GM12878 (cell line): ENCODE measurements at regions not wholly inside any gene's neighbourhood (a gene's known extent, or its start where the extent isn't known, plus 50 kb on each side); places are given as distances from the start of the nearest gene placed in this dataset.

Experiments used
- ATAC-seq: fragments of 200-7000 bp; cut with Tn5 transposase; 3 replicates; pipeline ENCODE4 v1.9.1; 2020; ENCODE audit warnings: mild to moderate bottlenecking, moderate library complexity
- BruUV-seq: library from RNA; stranded (reverse); fragments of 400-500 nt; replicated peaks from 2 replicates; lab custom pipeline; 2021; lab: Mats Ljungman, UMichigan
- CTCF ChIA-PET: fragments of 300-600 bp; sonication (Branson Sonifier 250); formaldehyde crosslinking; extraction: SDS; loops from one replicate; lab custom pipeline; 2021; ENCODE audit warnings: inconsistent platforms; lab: Yijun Ruan, JAX
- POLR2A ChIA-PET: fragments of 350-600 bp; formaldehyde crosslinking; extraction: SDS; loops from one replicate; lab custom pipeline; 2021; ENCODE audit warnings: inconsistent platforms; lab: Charles Lee
- RAD21 ChIA-PET: fragments of 300-600 bp; sonication (Branson Sonifier 250); formaldehyde crosslinking; loops from one replicate; lab custom pipeline; 2023; ENCODE audit warnings: antibody characterized with exemption; ENCODE audit not compliant: unreplicated experiment; lab: Charles Lee
- SMC1A ChIA-PET: fragments of 300-600 bp; sonication (Branson Sonifier 250); formaldehyde crosslinking; loops from one replicate; lab custom pipeline; 2023; ENCODE audit not compliant: unreplicated experiment, uncharacterized antibody; lab: Charles Lee
- DNase-seq: peaks from one replicate; pipeline ENCODE4 v3.0.0-alpha.2; 2011; ENCODE audit warnings: low read depth, low spot score
- FAIRE-seq: peaks from 3 replicates; lab custom pipeline; 2011; peaks lifted over from hg19 to GRCh38; lab: Jason Lieb, UNC
- H2AFZ ChIP-seq: 2 replicates; pipeline ENCODE4 v1.6.0; 2011; ENCODE audit warnings: low read depth, low read length, control low read depth; ENCODE audit not compliant: control insufficient read depth
- H3K27ac ChIP-seq: 2 replicates; pipeline ENCODE4 v1.5.1; 2011; ENCODE audit warnings: control low read depth; ENCODE audit not compliant: control insufficient read depth, insufficient read depth
- H3K27me3 ChIP-seq, 2 experiments: replicated peaks in 1 of 2; 2 replicates each; pipeline versions ENCODE4 v1.6.0 to v1.6.1; 2011; ENCODE audit warnings: low read length in 1 of 2; ENCODE audit not compliant: control insufficient read depth in 2 of 2, insufficient read depth in 2 of 2
- H3K36me3 ChIP-seq, 2 experiments: 2 replicates each; pipeline ENCODE4 v1.5.1; 2011; ENCODE audit warnings: low read length in 1 of 2; ENCODE audit not compliant: control insufficient read depth in 2 of 2, insufficient read depth in 2 of 2
- H3K4me1 ChIP-seq: 2 replicates; pipeline ENCODE4 v1.6.1; 2011; ENCODE audit warnings: mild to moderate bottlenecking, low read length, moderate library complexity, mixed read lengths; ENCODE audit not compliant: control insufficient read depth, insufficient read depth
- H3K4me2 ChIP-seq: 2 replicates; pipeline ENCODE4 v1.6.0; 2011; ENCODE audit warnings: control low read depth; ENCODE audit not compliant: control insufficient read depth, insufficient read depth
- H3K4me3 ChIP-seq: fragments of 200-600 bp; sonication (generic); 2 replicates; pipeline ENCODE4 v1.5.1; 2016
- H3K79me2 ChIP-seq: 2 replicates; pipeline ENCODE4 v1.6.0; 2011; ENCODE audit warnings: low read length; ENCODE audit not compliant: control insufficient read depth, insufficient read depth
- H3K9ac ChIP-seq: 2 replicates; pipeline ENCODE4 v1.8.0; 2011; ENCODE audit warnings: low read length, control low read depth, mixed read lengths; ENCODE audit not compliant: control insufficient read depth, insufficient read depth
- H3K9me3 ChIP-seq: replicated peaks from 3 replicates; pipeline ENCODE4 v1.5.1; 2011; ENCODE audit warnings: mild to moderate bottlenecking, low read length; ENCODE audit not compliant: control insufficient read depth, insufficient read depth
- H4K20me1 ChIP-seq: 2 replicates; pipeline ENCODE4 v1.6.0; 2011; ENCODE audit not compliant: control insufficient read depth, insufficient read depth
- BACH1 ChIP-seq: fragments of 450-650 bp; IDR thresholded peaks from 2 replicates; pipeline ENCODE4 v1.6.1; 2017; ENCODE audit warnings: mild to moderate bottlenecking, borderline replicate concordance
- EZH2 ChIP-seq: IDR thresholded peaks from 2 replicates; pipeline ENCODE4 v1.6.1; 2012; ENCODE audit warnings: low read depth, mild to moderate bottlenecking, control low read depth, inconsistent platforms, low read length, borderline replicate concordance; ENCODE audit not compliant: control insufficient read depth
- FOXM1 ChIP-seq: IDR thresholded peaks from 2 replicates; pipeline ENCODE4 v1.6.1; 2012; ENCODE audit warnings: low read depth, mild to moderate bottlenecking, inconsistent platforms, low read length, moderate library complexity
- HCFC1 ChIP-seq: fragments of 150-350 bp; IDR thresholded peaks from 2 replicates; pipeline ENCODE4 v1.6.1; 2014; ENCODE audit warnings: low read length
- IKZF1 ChIP-seq: fragments of 450-650 bp; conservative IDR thresholded peaks from 2 replicates; pipeline ENCODE4 v1.6.1; 2017; ENCODE audit warnings: antibody characterized with exemption, mild to moderate bottlenecking
- KDM1A ChIP-seq: fragments of 200-600 bp; sonication (generic); IDR thresholded peaks from 2 replicates; pipeline ENCODE4 v1.6.1; 2016; ENCODE audit warnings: borderline replicate concordance
- NFIC ChIP-seq: IDR thresholded peaks from 2 replicates; pipeline ENCODE4 v1.6.1; 2012; ENCODE audit warnings: low read depth, mild to moderate bottlenecking, inconsistent platforms, low read length, moderate library complexity
- PAX8 ChIP-seq: fragments of 450-650 bp; IDR thresholded peaks from 2 replicates; pipeline ENCODE4 v1.6.1; 2017; ENCODE audit warnings: mild to moderate bottlenecking, moderate library complexity
- SIX5 ChIP-seq: IDR thresholded peaks from 2 replicates; pipeline ENCODE4 v1.6.1; 2011; ENCODE audit warnings: mild to moderate bottlenecking, low read depth, low read length, moderate library complexity; ENCODE audit not compliant: severe bottlenecking
- SMC3 ChIP-seq: IDR thresholded peaks from 2 replicates; pipeline ENCODE4 v1.6.1; 2011; ENCODE audit warnings: low read length, improper control_type of control experiment, borderline replicate concordance
- SREBF2 ChIP-seq: IDR thresholded peaks from 2 replicates; pipeline ENCODE4 v1.6.1; 2012; ENCODE audit warnings: mild to moderate bottlenecking, low read length
- TAF1 ChIP-seq: IDR thresholded peaks from 2 replicates; pipeline ENCODE4 v1.6.1; 2011; ENCODE audit warnings: mild to moderate bottlenecking, low read depth, low read length, borderline replicate concordance
- TCF12 ChIP-seq: IDR thresholded peaks from 2 replicates; pipeline ENCODE4 v1.6.1; 2011; ENCODE audit warnings: low read depth, mild to moderate bottlenecking, low read length
- WGBS: methylation state at CpG from one replicate; pipeline ENCODE4 v1.1.6; 2016; ENCODE audit warnings: low lambda C conversion rate; ENCODE audit not compliant: insufficient replicate concordance, insufficient coverage; ENCODE audit errors: missing lambda C conversion rate; 5-methylcytosine and 5-hydroxymethylcytosine counted together
- in situ Hi-C: fragments of 300-500 bp; cut with MboI; formaldehyde crosslinking; loops from 9 replicates; pipeline ENCODE4 v1.14.3; 2018; ENCODE audit warnings: mixed read lengths
- intact Hi-C: fragments of 100-400 bp; cut with micrococcal nuclease; formaldehyde crosslinking; loops from one replicate; pipeline ENCODE4 v1.14.2; 2022; ENCODE audit not compliant: unreplicated experiment
- TF ChIP-seq, protein P1 (sequence below): IDR thresholded peaks from 2 replicates; pipeline ENCODE4 v1.6.1; 2012; ENCODE audit warnings: low read depth, low read length, improper control_type of control experiment
- TF ChIP-seq, protein P2 (sequence below): fragments of 450-650 bp; IDR thresholded peaks from 2 replicates; pipeline ENCODE4 v1.6.1; 2017; ENCODE audit warnings: borderline replicate concordance
- TF ChIP-seq, protein P3 (sequence below): fragments of 450-650 bp; IDR thresholded peaks from 2 replicates; pipeline ENCODE4 v1.6.1; 2017; ENCODE audit warnings: mild to moderate bottlenecking
- TF ChIP-seq, protein P4 (sequence below): IDR thresholded peaks from 2 replicates; pipeline ENCODE4 v1.6.1; 2011; ENCODE audit warnings: borderline replicate concordance, low read depth, mild to moderate bottlenecking, moderate library complexity, mixed read lengths, low read length; ENCODE audit not compliant: insufficient read depth; ENCODE audit errors: extremely low read length

DNA sequence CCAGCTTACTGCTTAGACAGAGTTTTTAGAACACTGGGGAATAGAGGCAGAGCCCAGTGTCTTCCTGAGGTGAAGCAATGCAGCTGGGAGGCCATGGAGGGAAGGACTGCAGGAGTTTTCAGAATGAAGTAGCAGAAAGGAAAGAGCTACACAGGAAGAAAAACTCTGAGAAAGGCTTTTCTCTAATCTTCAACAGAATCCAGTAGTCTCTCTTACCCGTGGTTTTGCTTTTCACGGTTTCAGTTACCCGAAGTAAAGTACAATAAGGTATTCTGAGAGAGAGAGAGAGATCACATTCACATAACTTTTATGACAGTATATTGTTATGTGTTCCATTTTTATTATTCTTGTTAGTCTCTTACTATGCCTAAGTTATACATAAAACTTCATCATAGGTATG lies 761.6 kb downstream of the BCL11B start:
- no peaks in the 10 kb centered on the region for H3K36me3 ChIP-seq
- TF ChIP-seq, protein P1, sequence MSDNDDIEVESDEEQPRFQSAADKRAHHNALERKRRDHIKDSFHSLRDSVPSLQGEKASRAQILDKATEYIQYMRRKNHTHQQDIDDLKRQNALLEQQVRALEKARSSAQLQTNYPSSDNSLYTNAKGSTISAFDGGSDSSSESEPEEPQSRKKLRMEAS: no peak
- TF ChIP-seq TAF1 (no peak), FOXM1 (no peak), KDM1A (no peak), SMC3 (no peak), HCFC1 (no peak), NFIC (no peak), PAX8 (no peak), IKZF1 (no peak), SREBF2 (no peak), EZH2 (no peak), BACH1 (no peak), TCF12 (no peak), SIX5 (no peak)
- TF ChIP-seq, protein P2, sequence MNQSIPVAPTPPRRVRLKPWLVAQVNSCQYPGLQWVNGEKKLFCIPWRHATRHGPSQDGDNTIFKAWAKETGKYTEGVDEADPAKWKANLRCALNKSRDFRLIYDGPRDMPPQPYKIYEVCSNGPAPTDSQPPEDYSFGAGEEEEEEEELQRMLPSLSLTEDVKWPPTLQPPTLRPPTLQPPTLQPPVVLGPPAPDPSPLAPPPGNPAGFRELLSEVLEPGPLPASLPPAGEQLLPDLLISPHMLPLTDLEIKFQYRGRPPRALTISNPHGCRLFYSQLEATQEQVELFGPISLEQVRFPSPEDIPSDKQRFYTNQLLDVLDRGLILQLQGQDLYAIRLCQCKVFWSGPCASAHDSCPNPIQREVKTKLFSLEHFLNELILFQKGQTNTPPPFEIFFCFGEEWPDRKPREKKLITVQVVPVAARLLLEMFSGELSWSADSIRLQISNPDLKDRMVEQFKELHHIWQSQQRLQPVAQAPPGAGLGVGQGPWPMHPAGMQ: no peak
- TF ChIP-seq, protein P3, sequence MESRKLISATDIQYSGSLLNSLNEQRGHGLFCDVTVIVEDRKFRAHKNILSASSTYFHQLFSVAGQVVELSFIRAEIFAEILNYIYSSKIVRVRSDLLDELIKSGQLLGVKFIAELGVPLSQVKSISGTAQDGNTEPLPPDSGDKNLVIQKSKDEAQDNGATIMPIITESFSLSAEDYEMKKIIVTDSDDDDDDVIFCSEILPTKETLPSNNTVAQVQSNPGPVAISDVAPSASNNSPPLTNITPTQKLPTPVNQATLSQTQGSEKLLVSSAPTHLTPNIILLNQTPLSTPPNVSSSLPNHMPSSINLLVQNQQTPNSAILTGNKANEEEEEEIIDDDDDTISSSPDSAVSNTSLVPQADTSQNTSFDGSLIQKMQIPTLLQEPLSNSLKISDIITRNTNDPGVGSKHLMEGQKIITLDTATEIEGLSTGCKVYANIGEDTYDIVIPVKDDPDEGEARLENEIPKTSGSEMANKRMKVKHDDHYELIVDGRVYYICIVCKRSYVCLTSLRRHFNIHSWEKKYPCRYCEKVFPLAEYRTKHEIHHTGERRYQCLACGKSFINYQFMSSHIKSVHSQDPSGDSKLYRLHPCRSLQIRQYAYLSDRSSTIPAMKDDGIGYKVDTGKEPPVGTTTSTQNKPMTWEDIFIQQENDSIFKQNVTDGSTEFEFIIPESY: no peak
- TF ChIP-seq, protein P4, sequence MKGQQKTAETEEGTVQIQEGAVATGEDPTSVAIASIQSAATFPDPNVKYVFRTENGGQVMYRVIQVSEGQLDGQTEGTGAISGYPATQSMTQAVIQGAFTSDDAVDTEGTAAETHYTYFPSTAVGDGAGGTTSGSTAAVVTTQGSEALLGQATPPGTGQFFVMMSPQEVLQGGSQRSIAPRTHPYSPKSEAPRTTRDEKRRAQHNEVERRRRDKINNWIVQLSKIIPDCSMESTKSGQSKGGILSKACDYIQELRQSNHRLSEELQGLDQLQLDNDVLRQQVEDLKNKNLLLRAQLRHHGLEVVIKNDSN: no peak
- TF ChIP-seq, all 136 proteins: peak for 0
- SMC1A ChIA-PET: interaction anchor here (0.8 to 1.6 kb wide), 5 partner anchors 11 to 756 kb away, joined by 3 to 5 read pairs (median 3); no protein-coding TSS in a partner anchor
- H4K20me1 ChIP-seq: no peaks in the 10 kb centered on the region
- BruUV-seq: no TSS peak
- ATAC-seq (no peak), DNase-seq (no peak), FAIRE-seq (no peak)
- no peak overlapping the region for H3K27ac ChIP-seq
- no peak overlapping the region for H3K9ac ChIP-seq
- CTCF ChIA-PET: interaction anchor here (1.0 kb wide), 1 partner anchor 36 kb away, joined by 3 read pairs; no protein-coding TSS in a partner anchor
- no peaks in the 10 kb centered on the region; the same call in 2 of the 3 replicates for H3K9me3 ChIP-seq
- no peaks in the 10 kb centered on the region for H3K4me1 ChIP-seq
- H3K4me3 ChIP-seq: no peak overlapping the region
- POLR2A ChIA-PET: no interaction called here
- RAD21 ChIA-PET: interaction anchor here (1.1 kb wide), 1 partner anchor 17 kb away, joined by 4 read pairs; no protein-coding TSS in a partner anchor
- in situ Hi-C loops: no loop called here
- 23% methylated on average over 3 of the region's 3 CpGs for WGBS
- no peak overlapping the region for H2AFZ ChIP-seq
- H3K27me3 ChIP-seq: no peaks in the 10 kb centered on the region
- H3K4me2 ChIP-seq: no peak overlapping the region
- intact Hi-C loops: no loop called here
- H3K79me2 ChIP-seq: no peaks in the 10 kb centered on the region
